H9 (cell line): ENCODE measurements at regions not wholly inside any gene's neighbourhood (a gene's known extent, or its start where the extent isn't known, plus 50 kb on each side); places are given as distances from the start of the nearest gene placed in this dataset.

Source experiments
- DNase-seq: peaks from one replicate; pipeline ENCODE4 v3.0.0-alpha.2; 2017
- H2AFZ ChIP-seq: one replicate; pipeline ENCODE4 v1.6.1; 2013; ENCODE audit warnings: mild to moderate bottlenecking, low read length, control low read depth, moderate library complexity
- H2AK5ac ChIP-seq: 2 replicates; pipeline ENCODE4 v1.6.1; 2013; ENCODE audit warnings: low read length, control low read depth, mixed read lengths; ENCODE audit not compliant: insufficient read length
- H2BK120ac ChIP-seq: one replicate; pipeline ENCODE4 v1.6.1; 2013; ENCODE audit warnings: low read depth, mild to moderate bottlenecking, low read length, control low read depth, inconsistent platforms; ENCODE audit not compliant: poor library complexity, severe bottlenecking
- H2BK12ac ChIP-seq: 2 replicates; pipeline ENCODE4 v1.6.1; 2013; ENCODE audit warnings: low read length, control low read depth, mixed read lengths, low read depth; ENCODE audit not compliant: insufficient read length
- H2BK15ac ChIP-seq: 2 replicates; pipeline ENCODE4 v1.6.1; 2013; ENCODE audit warnings: low read depth, low read length, control low read depth
- H2BK20ac ChIP-seq: one replicate; pipeline ENCODE4 v1.6.1; 2013; ENCODE audit warnings: low read depth, mild to moderate bottlenecking, low read length, control low read depth, inconsistent platforms; ENCODE audit not compliant: poor library complexity, severe bottlenecking
- H2BK5ac ChIP-seq: 2 replicates; pipeline ENCODE4 v1.6.1; 2013; ENCODE audit warnings: low read length, control low read depth, mixed read lengths; ENCODE audit not compliant: insufficient read length
- H3K14ac ChIP-seq: 2 replicates; pipeline ENCODE4 v1.6.1; 2013; ENCODE audit warnings: low read length, control low read depth; ENCODE audit not compliant: insufficient read depth
- H3K18ac ChIP-seq: 2 replicates; pipeline ENCODE4 v1.6.1; 2013; ENCODE audit warnings: low read depth, mild to moderate bottlenecking, mixed read lengths, low read length, control low read depth; ENCODE audit not compliant: insufficient read length
- H3K23ac ChIP-seq: 2 replicates; pipeline ENCODE4 v1.6.1; 2013; ENCODE audit warnings: low read length, control low read depth, mixed read lengths, low read depth; ENCODE audit not compliant: insufficient read length
- H3K23me2 ChIP-seq: 2 replicates; pipeline ENCODE4 v1.6.1; 2013; ENCODE audit warnings: low read depth, mild to moderate bottlenecking, mixed read lengths, low read length, control low read depth; ENCODE audit not compliant: insufficient read length, poor library complexity, severe bottlenecking
- H3K27ac ChIP-seq: 2 replicates; pipeline ENCODE4 v1.5.1; 2013; ENCODE audit warnings: low read length, control low read depth, mixed read lengths, low read depth; ENCODE audit not compliant: insufficient read length
- H3K27me3 ChIP-seq: 2 replicates; pipeline ENCODE4 v1.6.1; 2013; ENCODE audit warnings: low read length, control low read depth, inconsistent platforms; ENCODE audit not compliant: insufficient read depth
- H3K4ac ChIP-seq: 2 replicates; pipeline ENCODE4 v1.6.1; 2013; ENCODE audit warnings: low read depth, mild to moderate bottlenecking, control low read depth, inconsistent platforms, low read length, moderate library complexity
- H3K4me1 ChIP-seq: 2 replicates; pipeline ENCODE4 v1.6.1; 2013; ENCODE audit warnings: low read length, control low read depth, inconsistent platforms; ENCODE audit not compliant: insufficient read depth
- H3K4me2 ChIP-seq: 2 replicates; pipeline ENCODE4 v1.6.1; 2013; ENCODE audit warnings: low read length, control low read depth, mixed read lengths; ENCODE audit not compliant: insufficient read length, insufficient read depth
- H3K56ac ChIP-seq: 2 replicates; pipeline ENCODE4 v1.6.1; 2013; ENCODE audit warnings: low read depth, mild to moderate bottlenecking, mixed read lengths, low read length, control low read depth; ENCODE audit not compliant: insufficient read length
- H3K79me1 ChIP-seq: 2 replicates; pipeline ENCODE4 v1.6.1; 2013; ENCODE audit warnings: low read depth, mild to moderate bottlenecking, moderate library complexity, low read length, control low read depth, inconsistent platforms; ENCODE audit not compliant: insufficient read depth, poor library complexity, severe bottlenecking
- H3K79me2 ChIP-seq: 2 replicates; pipeline ENCODE4 v1.6.1; 2013; ENCODE audit warnings: low read length, control low read depth, inconsistent platforms; ENCODE audit not compliant: insufficient read depth
- H3K9ac ChIP-seq: 2 replicates; pipeline ENCODE4 v1.6.1; 2013; ENCODE audit warnings: low read length, control low read depth, mixed read lengths; ENCODE audit not compliant: insufficient read length; ENCODE audit errors: extremely low read depth
- H3K9me3 ChIP-seq: one replicate; pipeline ENCODE4 v1.6.1; 2013; ENCODE audit warnings: low read depth, low read length, inconsistent platforms; ENCODE audit not compliant: control insufficient read depth
- H3T11ph ChIP-seq: one replicate; pipeline ENCODE4 v1.6.1; 2013; ENCODE audit warnings: mild to moderate bottlenecking, low read length, control low read depth, inconsistent platforms
- H4K20me1 ChIP-seq: one replicate; pipeline ENCODE4 v1.6.1; 2013; ENCODE audit not compliant: control insufficient read depth, insufficient read length, insufficient read depth
- H4K5ac ChIP-seq: 2 replicates; pipeline ENCODE4 v1.6.1; 2013; ENCODE audit warnings: low read depth, mild to moderate bottlenecking, mixed read lengths, low read length, control low read depth; ENCODE audit not compliant: insufficient read length
- H4K8ac ChIP-seq: replicated peaks from 2 replicates; pipeline ENCODE4 v1.6.1; 2013; ENCODE audit warnings: low read length, control low read depth, mixed read lengths, low read depth; ENCODE audit not compliant: insufficient read length
- H4K91ac ChIP-seq: 2 replicates; pipeline ENCODE4 v1.6.1; 2013; ENCODE audit warnings: low read depth, mild to moderate bottlenecking, moderate library complexity, mixed read lengths, low read length, control low read depth; ENCODE audit not compliant: insufficient read length
- H3K27ac Mint-ChIP-seq, 3 experiments: 2 replicates in 2 of 3; 3 replicates in 1 of 3; pipeline ENCODE4 v1.8.0; 2020 to 2021; ENCODE audit warnings: mixed read lengths in 3 of 3, mild to moderate bottlenecking in 1 of 3, moderate library complexity in 1 of 3
- H3K27me3 Mint-ChIP-seq: 2 replicates; pipeline ENCODE4 v1.8.0; 2021; ENCODE audit warnings: low read depth, mild to moderate bottlenecking, moderate library complexity, mixed read lengths
- H3K36me3 Mint-ChIP-seq, 3 experiments: 2 replicates in 2 of 3; 3 replicates in 1 of 3; pipeline ENCODE4 v1.8.0; 2020 to 2021; ENCODE audit warnings: low read depth in 3 of 3, mixed read lengths in 3 of 3; ENCODE audit not compliant: insufficient read depth in 1 of 3
- H3K4me1 Mint-ChIP-seq, 2 experiments: 2 replicates each; pipeline ENCODE4 v1.8.0; 2020; ENCODE audit warnings: mixed read lengths in 2 of 2
- H3K4me3 Mint-ChIP-seq, 2 experiments: 2 replicates in 1 of 2; 3 replicates in 1 of 2; pipeline ENCODE4 v1.8.0; 2020 to 2021; ENCODE audit warnings: mild to moderate bottlenecking in 2 of 2, mixed read lengths in 2 of 2, moderate library complexity in 1 of 2
- H3K9me3 Mint-ChIP-seq, 2 experiments: 2 replicates in 1 of 2; 3 replicates in 1 of 2; pipeline ENCODE4 v1.8.0; 2020; ENCODE audit warnings: mild to moderate bottlenecking in 2 of 2, mixed read lengths in 2 of 2, moderate library complexity in 1 of 2
- CTCF ChIP-seq: fragments of 200-600 bp; sonication (generic); conservative IDR thresholded peaks from 3 replicates; pipeline ENCODE4 v1.8.0; 2021; ENCODE audit warnings: antibody characterized with exemption, mild to moderate bottlenecking
- WGBS: extraction: QIAGEN DNeasy Blood & Tissue Kit; methylation state at CpG from one replicate; pipeline ENCODE4 v1.1.7; 2013; ENCODE audit warnings: missing lambda C conversion rate, low lambda C conversion rate, mixed read lengths; ENCODE audit not compliant: insufficient read length; ENCODE audit errors: extremely low coverage; 5-methylcytosine and 5-hydroxymethylcytosine counted together

GRCh38 chr2:52327641-52328040 lies 1295.7 kb upstream of the NRXN1 start:
- Histone ChIP-seq H3K9ac (no peak overlapping the region), H2BK20ac (no peak overlapping the region)

More at GRCh38 chr2:52327641-52328040, 1295.7 kb upstream of the NRXN1 start:
- Histone ChIP-seq H3K79me1 (no peaks in the 10 kb centered on the region), H3K23ac (no peak overlapping the region), H3K18ac (no peak overlapping the region), H3K4me2 (no peak overlapping the region), H2AFZ (no peak overlapping the region), H3K4ac (no peak overlapping the region), H2BK15ac (no peak overlapping the region), H4K8ac (no peak overlapping the region), H3T11ph (no peak overlapping the region), H3K14ac (no peak overlapping the region), H3K27me3 (no peaks in the 10 kb centered on the region), H4K91ac (no peak overlapping the region), H2BK120ac (no peak overlapping the region), H3K9me3 (no peaks in the 10 kb centered on the region), H4K20me1 (no peaks in the 10 kb centered on the region), H4K5ac (no peak overlapping the region), H2BK12ac (no peak overlapping the region), H2BK5ac (no peak overlapping the region), H2AK5ac (no peak overlapping the region), H3K27ac (no peak overlapping the region), H3K79me2 (no peaks in the 10 kb centered on the region), H3K4me1 (no peaks in the 10 kb centered on the region), H3K23me2 (no peaks in the 10 kb centered on the region), H3K56ac (no peak overlapping the region)
- WGBS, result no CpG with 5 or more reads among the region's 2 CpGs
- Mint-ChIP-seq H3K9me3 (peaks cover 3 to 6% of the 10 kb centered on the region in 2 experiments; a peak in 3 of 5 replicates), H3K4me1 (no peaks in the 10 kb centered on the region), H3K27me3 (no peaks in the 10 kb centered on the region), H3K27ac (no peak overlapping the region), H3K4me3 (no peak overlapping the region), H3K36me3 (no peaks in the 10 kb centered on the region; a peak in 1 of 7 replicates)
- no peak for DNase-seq
- TF ChIP-seq CTCF, result no peak
